ENCODE measurements at regions not wholly inside any gene's neighbourhood (a gene's known extent, or its start where the extent isn't known, plus 50 kb on each side); places are given as distances from the start of the nearest gene placed in this dataset.

GRCh38 chr6:10266462-10266861 is 148.4 kb downstream of the TFAP2A start:
- Histone ChIP-seq H3K9me3 (ENCODE audit: control insufficient read depth in 4 of 4, insufficient read depth in 3 of 4, low read length in 3 of 4) (no peaks in the 10 kb centered on the region), H3K36me3 (ENCODE audit: control insufficient read depth in 4 of 4, insufficient read depth in 4 of 4, low read length in 4 of 4) (no peaks in the 10 kb centered on the region), H3K27ac (ENCODE audit: low read depth in 1 of 2, low read length in 1 of 2) (no peak overlapping the region), H3K4me3 (no peak overlapping the region), H3K27me3 (ENCODE audit: control insufficient read depth in 3 of 3, insufficient read depth in 3 of 3, low read length in 2 of 3) (peaks cover 0 to 11% (median 3%) of the 10 kb centered on the region in 3 donors), H3K9ac (ENCODE audit: insufficient read depth in 1 of 2, low read length in 2 of 2) (no peak overlapping the region), H3K4me1 (ENCODE audit: control insufficient read depth in 5 of 5, insufficient read depth in 5 of 5, low read length in 5 of 5) (peaks cover 0 to 3% (median 0%) of the 10 kb centered on the region in 5 donors)
- WGBS, 2 donors = 71 to 72% methylated on average over 4 of the region's 4 CpGs
- ATAC-seq (ENCODE audit: insufficient read depth, low FRiP score) = no peak
- no peak for TF ChIP-seq CTCF (IDR thresholded peaks at IDR 0.05; ENCODE audit: control extremely low read depth, extremely low read depth)
- no peak for DNase-seq

- Histone ChIP-seq H3K36me3 (ENCODE audit: control insufficient read depth in 4 of 4, insufficient read depth in 4 of 4, low read length in 4 of 4) (no peaks in the 10 kb centered on the region), H3K27me3 (ENCODE audit: control insufficient read depth in 3 of 3, insufficient read depth in 3 of 3, low read length in 2 of 3) (peaks cover 0 to 11% (median 3%) of the 10 kb centered on the region in 3 donors), H3K4me1 (ENCODE audit: control insufficient read depth in 5 of 5, insufficient read depth in 5 of 5, low read length in 5 of 5) (peaks cover 0 to 3% (median 0%) of the 10 kb centered on the region in 5 donors), H3K4me3 (no peak overlapping the region), H3K9ac (ENCODE audit: insufficient read depth in 1 of 2, low read length in 2 of 2) (no peak overlapping the region), H3K9me3 (ENCODE audit: control insufficient read depth in 4 of 4, insufficient read depth in 3 of 4, low read length in 3 of 4) (no peaks in the 10 kb centered on the region), H3K27ac (ENCODE audit: low read depth in 1 of 2, low read length in 1 of 2) (no peak overlapping the region)
- WGBS, 2 donors = 74 to 78% methylated on average over 2 of the region's 2 CpGs
- DNase-seq (no peak), ATAC-seq (ENCODE audit: insufficient read depth, low FRiP score) (no peak)
- no peak for TF ChIP-seq CTCF (IDR thresholded peaks at IDR 0.05; ENCODE audit: control extremely low read depth, extremely low read depth)
Measured at GRCh38 chr6:10266061-10266460, 148.8 kb downstream of the TFAP2A start.

- no peak overlapping the region for H3K4me3 ChIP-seq
- no peak overlapping the region for H3K9ac ChIP-seq (ENCODE audit: insufficient read depth in 1 of 2, low read length in 2 of 2)
- H3K27ac ChIP-seq (ENCODE audit: low read depth in 1 of 2, low read length in 1 of 2) = no peak overlapping the region
- no peaks in the 10 kb centered on the region for H3K36me3 ChIP-seq (ENCODE audit: control insufficient read depth in 4 of 4, insufficient read depth in 4 of 4, low read length in 4 of 4)
- DNase-seq = no peak
- no peaks in the 10 kb centered on the region for H3K27me3 ChIP-seq (ENCODE audit: control insufficient read depth in 3 of 3, insufficient read depth in 3 of 3, low read length in 2 of 3)
- 73 to 92% methylated on average over 2 of the region's 2 CpGs for WGBS, 2 donors
- no peak for ATAC-seq (ENCODE audit: insufficient read depth, low FRiP score)
- no peak for TF ChIP-seq CTCF (IDR thresholded peaks at IDR 0.05; ENCODE audit: control extremely low read depth, extremely low read depth)
- no peaks in the 10 kb centered on the region for H3K4me1 ChIP-seq (ENCODE audit: control insufficient read depth in 5 of 5, insufficient read depth in 5 of 5, low read length in 5 of 5)
- H3K9me3 ChIP-seq (ENCODE audit: control insufficient read depth in 4 of 4, insufficient read depth in 3 of 4, low read length in 3 of 4) = no peaks in the 10 kb centered on the region
Measured at GRCh38 chr6:10262505-10262904, 152.4 kb downstream of the TFAP2A start.

DNA sequence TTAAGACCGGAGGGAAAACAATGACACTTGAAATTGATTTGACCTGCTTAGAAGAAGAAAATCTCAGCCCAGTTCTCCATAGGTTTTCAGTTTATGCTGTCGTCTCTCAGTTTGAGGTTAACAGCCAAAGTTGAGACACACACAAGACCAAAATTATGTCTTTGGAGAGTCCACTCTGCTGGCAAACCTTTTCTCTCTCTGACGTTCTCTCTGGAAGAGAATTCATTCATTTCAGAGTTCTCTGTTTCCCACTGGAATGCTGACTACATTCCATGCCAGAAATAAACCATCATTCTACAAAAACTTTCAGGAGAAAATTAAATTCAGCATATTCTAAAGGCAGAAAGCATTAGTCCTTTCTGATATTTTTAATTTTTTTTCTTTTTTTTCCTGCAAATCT is 155.2 kb downstream of the TFAP2A start:
- no peaks in the 10 kb centered on the region for H3K9me3 ChIP-seq (ENCODE audit: control insufficient read depth in 4 of 4, insufficient read depth in 3 of 4, low read length in 3 of 4)
- TF ChIP-seq CTCF (IDR thresholded peaks at IDR 0.05; ENCODE audit: control extremely low read depth, extremely low read depth) = no peak
- H3K9ac ChIP-seq (ENCODE audit: insufficient read depth in 1 of 2, low read length in 2 of 2) = no peak overlapping the region
- no peak overlapping the region for H3K4me3 ChIP-seq
- 55 to 67% methylated on average over 3 of the region's 3 CpGs for WGBS, 2 donors
- DNase-seq (no peak), ATAC-seq (ENCODE audit: insufficient read depth, low FRiP score) (no peak)
- no peaks in the 10 kb centered on the region for H3K36me3 ChIP-seq (ENCODE audit: control insufficient read depth in 4 of 4, insufficient read depth in 4 of 4, low read length in 4 of 4)
- no peaks in the 10 kb centered on the region for H3K4me1 ChIP-seq (ENCODE audit: control insufficient read depth in 5 of 5, insufficient read depth in 5 of 5, low read length in 5 of 5)
- no peaks in the 10 kb centered on the region for H3K27me3 ChIP-seq (ENCODE audit: control insufficient read depth in 3 of 3, insufficient read depth in 3 of 3, low read length in 2 of 3)
- no peak overlapping the region for H3K27ac ChIP-seq (ENCODE audit: low read depth in 1 of 2, low read length in 1 of 2)
